WTC11 (cell line): ENCODE measurements at regions not wholly inside any gene's neighbourhood (a gene's known extent, or its start where the extent isn't known, plus 50 kb on each side); places are given as distances from the start of the nearest gene placed in this dataset.

ENCODE experiments used
- ATAC-seq: fragments of 200-7000 bp; cut with Tn5 transposase; 2 replicates; pipeline ENCODE4 v1.10.0; 2021; ENCODE audit warnings: mild to moderate bottlenecking, moderate library complexity
- CTCF ChIA-PET: fragments of 300-600 bp; sonication (Branson Sonifier 250); formaldehyde crosslinking; loops from one replicate; lab custom pipeline; 2021; ENCODE audit warnings: antibody characterized with exemption; lab: Charles Lee
- POLR2A ChIA-PET: fragments of 350-600 bp; sonication (Branson Sonifier 250); formaldehyde crosslinking; loops from one replicate; lab custom pipeline; 2021; ENCODE audit warnings: antibody characterized with exemption; lab: Charles Lee
- DNase-seq: peaks from one replicate; pipeline ENCODE4 v3.0.0; 2021; ENCODE audit warnings: low spot score
- H3K27ac Mint-ChIP-seq: 2 replicates; pipeline ENCODE4 v1.8.0; 2021; ENCODE audit warnings: mixed read lengths
- H3K27me3 Mint-ChIP-seq: 2 replicates; pipeline ENCODE4 v1.8.0; 2021; ENCODE audit warnings: low read depth, mild to moderate bottlenecking, moderate library complexity, mixed read lengths
- H3K36me3 Mint-ChIP-seq: 2 replicates; pipeline ENCODE4 v1.8.0; 2021; ENCODE audit warnings: mixed read lengths
- H3K4me1 Mint-ChIP-seq: 2 replicates; pipeline ENCODE4 v1.8.0; 2022; ENCODE audit warnings: mixed read lengths
- H3K4me3 Mint-ChIP-seq: 2 replicates; pipeline ENCODE4 v1.8.0; 2021; ENCODE audit warnings: mild to moderate bottlenecking, moderate library complexity, mixed read lengths
- H3K9me3 Mint-ChIP-seq: 2 replicates; pipeline ENCODE4 v1.8.0; 2021; ENCODE audit warnings: mixed read lengths
- AR ChIP-seq: fragments of 250-450 bp; sonication (Bioruptor Pico); IDR thresholded peaks from 2 replicates; pipeline ENCODE4 v1.9.0; 2021; ENCODE audit warnings: mild to moderate bottlenecking
- ATF1 ChIP-seq: sonication (generic); formaldehyde crosslinking; IDR thresholded peaks from 2 replicates; pipeline ENCODE4 v1.8.1; 2023; ENCODE audit warnings: mild to moderate bottlenecking, moderate library complexity, missing genetic modification reagents
- CBFB ChIP-seq: sonication (generic); formaldehyde crosslinking; IDR thresholded peaks from 2 replicates; pipeline ENCODE4 v1.8.1; 2022; ENCODE audit warnings: mild to moderate bottlenecking, low read depth, missing genetic modification reagents
- EMX1 ChIP-seq: fragments of 250-450 bp; sonication (Bioruptor Pico); IDR thresholded peaks from 2 replicates; pipeline ENCODE4 v1.8.0; 2021; ENCODE audit warnings: mild to moderate bottlenecking
- ERG ChIP-seq: fragments of 250-450 bp; sonication (Bioruptor Pico); IDR thresholded peaks from 2 replicates; pipeline ENCODE4 v1.8.0; 2021; ENCODE audit warnings: mild to moderate bottlenecking
- JUN ChIP-seq: sonication (generic); formaldehyde crosslinking; IDR thresholded peaks from 2 replicates; pipeline ENCODE4 v1.8.0; 2023; ENCODE audit warnings: mild to moderate bottlenecking, missing genetic modification reagents
- NFYB ChIP-seq: sonication (generic); formaldehyde crosslinking; conservative IDR thresholded peaks from 2 replicates; pipeline ENCODE4 v1.8.0; 2022; ENCODE audit warnings: low read depth, missing genetic modification reagents
- OVOL2 ChIP-seq: fragments of 250-450 bp; sonication (Bioruptor Pico); IDR thresholded peaks from 2 replicates; pipeline ENCODE4 v1.9.0; 2021; ENCODE audit warnings: mild to moderate bottlenecking, borderline replicate concordance
- RORB ChIP-seq: fragments of 250-450 bp; sonication (Bioruptor Pico); IDR thresholded peaks from 2 replicates; pipeline ENCODE4 v1.9.0; 2021; ENCODE audit warnings: mild to moderate bottlenecking
- SP1 ChIP-seq: sonication (generic); formaldehyde crosslinking; conservative IDR thresholded peaks from 2 replicates; pipeline ENCODE4 v1.8.1; 2022; ENCODE audit warnings: missing genetic modification reagents
- ZBTB21 ChIP-seq: sonication (generic); formaldehyde crosslinking; IDR thresholded peaks from 2 replicates; pipeline ENCODE4 v1.8.1; 2023; ENCODE audit warnings: mild to moderate bottlenecking, missing genetic modification reagents, borderline replicate concordance
- ZMAT4 ChIP-seq: fragments of 250-450 bp; sonication (Bioruptor Pico); IDR thresholded peaks from 2 replicates; pipeline ENCODE4 v1.9.0; 2021; ENCODE audit warnings: mild to moderate bottlenecking
- ZNF138 ChIP-seq: sonication (generic); formaldehyde crosslinking; conservative IDR thresholded peaks from 2 replicates; pipeline ENCODE4 v1.8.1; 2022; ENCODE audit warnings: mild to moderate bottlenecking, moderate library complexity, missing genetic modification reagents
- ZNF281 ChIP-seq: sonication (generic); formaldehyde crosslinking; IDR thresholded peaks from 2 replicates; pipeline ENCODE4 v1.8.0; 2023; ENCODE audit warnings: mild to moderate bottlenecking, missing genetic modification reagents
- ZNF317 ChIP-seq: sonication (generic); formaldehyde crosslinking; IDR thresholded peaks from 2 replicates; pipeline ENCODE4 v1.8.1; 2023; ENCODE audit warnings: low read depth, mild to moderate bottlenecking, moderate library complexity, missing genetic modification reagents, borderline replicate concordance
- ZNF532 ChIP-seq: fragments of 250-450 bp; sonication (Bioruptor Pico); IDR thresholded peaks from 2 replicates; pipeline ENCODE4 v1.9.0; 2021; ENCODE audit warnings: mild to moderate bottlenecking, borderline replicate concordance

GRCh38 chr14:55977392-55978150 lies 140.6 kb upstream of the PELI2 start (continued):
- TF ChIP-seq ZMAT4 (no peak), RORB (no peak), ZNF317 (CRISPR knock-in tag) (no peak), ZBTB21 (CRISPR knock-in tag) (no peak), ZNF138 (no peak), AR (CRISPR knock-in tag) (no peak)

- TF ChIP-seq ERG (CRISPR knock-in tag) (no peak), EMX1 (CRISPR knock-in tag) (no peak), JUN (CRISPR knock-in tag) (no peak), OVOL2 (CRISPR knock-in tag) (no peak), NFYB (CRISPR knock-in tag) (no peak), SP1 (CRISPR knock-in tag) (no peak), ATF1 (CRISPR knock-in tag) (no peak), ZNF281 (CRISPR knock-in tag) (no peak), ZNF532 (CRISPR knock-in tag) (no peak), AR (CRISPR knock-in tag) (no peak), CBFB (CRISPR knock-in tag) (no peak)
- Mint-ChIP-seq H3K36me3 (no peaks in the 10 kb centered on the region), H3K4me3 (no peak overlapping the region), H3K27ac (no peak overlapping the region), H3K27me3 (no peaks in the 10 kb centered on the region), H3K4me1 (no peaks in the 10 kb centered on the region), H3K9me3 (peaks cover 15% of the 10 kb centered on the region)
- POLR2A ChIA-PET = no interaction called here
- CTCF ChIA-PET = no interaction called here
- ATAC-seq (no peak), DNase-seq (no peak)
Observed at GRCh38 chr14:55979096-55979495, 139.1 kb upstream of the PELI2 start.
